ENCODE measurements at regions not wholly inside any gene's neighbourhood (a gene's known extent, or its start where the extent isn't known, plus 50 kb on each side); places are given as distances from the start of the nearest gene placed in this dataset.

- Histone ChIP-seq H3K4me3 (no peak overlapping the region), H3K27ac (no peak overlapping the region)
- TF ChIP-seq, protein P1, sequence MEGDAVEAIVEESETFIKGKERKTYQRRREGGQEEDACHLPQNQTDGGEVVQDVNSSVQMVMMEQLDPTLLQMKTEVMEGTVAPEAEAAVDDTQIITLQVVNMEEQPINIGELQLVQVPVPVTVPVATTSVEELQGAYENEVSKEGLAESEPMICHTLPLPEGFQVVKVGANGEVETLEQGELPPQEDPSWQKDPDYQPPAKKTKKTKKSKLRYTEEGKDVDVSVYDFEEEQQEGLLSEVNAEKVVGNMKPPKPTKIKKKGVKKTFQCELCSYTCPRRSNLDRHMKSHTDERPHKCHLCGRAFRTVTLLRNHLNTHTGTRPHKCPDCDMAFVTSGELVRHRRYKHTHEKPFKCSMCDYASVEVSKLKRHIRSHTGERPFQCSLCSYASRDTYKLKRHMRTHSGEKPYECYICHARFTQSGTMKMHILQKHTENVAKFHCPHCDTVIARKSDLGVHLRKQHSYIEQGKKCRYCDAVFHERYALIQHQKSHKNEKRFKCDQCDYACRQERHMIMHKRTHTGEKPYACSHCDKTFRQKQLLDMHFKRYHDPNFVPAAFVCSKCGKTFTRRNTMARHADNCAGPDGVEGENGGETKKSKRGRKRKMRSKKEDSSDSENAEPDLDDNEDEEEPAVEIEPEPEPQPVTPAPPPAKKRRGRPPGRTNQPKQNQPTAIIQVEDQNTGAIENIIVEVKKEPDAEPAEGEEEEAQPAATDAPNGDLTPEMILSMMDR (IDR thresholded peaks at IDR 0.05): no peak
Measured at GRCh38 chr9:108376140-108376539, 479.6 kb downstream of the ACTL7B start.

DNA sequence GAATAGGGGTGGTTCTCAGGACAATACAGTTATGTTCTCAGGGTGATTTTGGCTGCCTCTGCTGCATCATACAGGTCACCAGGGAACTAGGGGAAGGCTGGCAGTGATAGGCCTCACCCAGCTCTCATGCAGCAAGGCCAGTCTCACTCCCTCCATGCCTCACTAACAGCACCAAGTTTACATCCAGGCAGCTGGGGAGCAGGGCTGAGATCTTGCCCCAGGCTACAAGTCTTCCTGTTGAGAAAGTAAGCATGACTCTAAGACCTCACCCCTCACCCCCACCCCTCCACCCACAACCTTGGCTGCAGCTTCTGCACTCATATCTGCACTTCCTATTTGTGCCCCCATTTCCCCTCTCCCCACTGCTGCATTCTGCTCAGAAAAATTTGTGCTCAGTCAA is 481.2 kb downstream of the ACTL7B start:
- Histone ChIP-seq H3K27ac (no peak overlapping the region), H3K4me3 (no peak overlapping the region)
- TF ChIP-seq, protein P1 (IDR thresholded peaks at IDR 0.05): no peak
- DNase-seq (ENCODE audit: low spot score): no peak

More at GRCh38 chr9:108376140-108376539, 479.6 kb downstream of the ACTL7B start:
- DNase-seq (ENCODE audit: low spot score): no peak

GRCh38 chr9:108367188-108367587 is 488.6 kb downstream of the ACTL7B start:
- no peak overlapping the region for H3K4me3 ChIP-seq
- DNase-seq (ENCODE audit: low spot score): no peak
- TF ChIP-seq, protein P1 (IDR thresholded peaks at IDR 0.05): no peak

DNA sequence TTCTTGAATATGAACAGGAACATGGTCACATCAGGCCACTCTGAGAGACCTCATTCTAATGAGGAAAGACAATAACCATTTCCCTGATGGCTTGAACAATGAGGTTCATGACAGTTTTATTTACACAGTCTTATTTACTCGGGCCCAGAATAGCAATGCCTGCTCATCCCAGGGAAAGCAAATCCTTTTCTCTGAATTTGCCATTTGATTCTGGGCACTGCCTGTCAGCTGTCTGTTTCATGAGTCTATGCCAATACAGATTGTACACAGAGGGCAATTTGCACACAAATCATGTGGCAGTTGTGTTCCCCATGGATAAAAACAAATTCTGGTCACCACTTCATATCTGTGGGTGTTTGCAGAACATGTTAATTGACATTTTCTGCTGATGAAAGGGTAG is 492.5 kb downstream of the ACTL7B start:
- TF ChIP-seq, protein P1 (IDR thresholded peaks at IDR 0.05): no peak
- no peak for DNase-seq (ENCODE audit: low spot score)
- H3K27ac ChIP-seq: no peak overlapping the region
- no peak overlapping the region for H3K4me3 ChIP-seq

More at GRCh38 chr9:108367188-108367587, 488.6 kb downstream of the ACTL7B start:
- H3K27ac ChIP-seq: no peak overlapping the region

- H3K27ac ChIP-seq: no peak overlapping the region
- TF ChIP-seq, protein P1 (IDR thresholded peaks at IDR 0.05): no peak
- H3K4me3 ChIP-seq: no peak overlapping the region
- no peak for DNase-seq (ENCODE audit: low spot score)
Measured at GRCh38 chr9:108360304-108360703, 495.5 kb downstream of the ACTL7B start.

DNA sequence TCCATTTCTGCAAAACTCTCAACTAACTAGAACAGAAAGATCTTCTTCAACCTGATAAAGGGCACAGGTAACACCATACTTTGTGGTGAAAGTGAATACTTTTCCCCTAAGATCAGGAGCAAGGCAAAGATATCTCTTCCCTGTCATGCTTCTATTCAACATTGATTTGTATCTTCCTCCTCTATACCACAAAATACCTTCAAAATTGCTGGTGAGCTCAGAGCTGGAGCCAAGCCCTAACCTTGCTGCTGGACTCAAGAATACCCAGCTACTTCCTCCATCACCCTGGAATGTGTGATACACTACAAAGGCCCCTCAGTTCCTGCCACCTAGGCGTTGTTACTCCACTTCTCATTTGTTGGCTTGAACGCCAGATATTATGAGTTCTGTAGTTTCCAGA is 499.0 kb downstream of the ACTL7B start:
- no peak overlapping the region for H3K4me3 ChIP-seq
- no peak for DNase-seq (ENCODE audit: low spot score)
- TF ChIP-seq, protein P1 (IDR thresholded peaks at IDR 0.05): no peak
- H3K27ac ChIP-seq: no peak overlapping the region

GRCh38 chr9:108351571-108351970 is 504.2 kb downstream of the ACTL7B start:
- no peak for DNase-seq (ENCODE audit: low spot score)
- Histone ChIP-seq H3K27ac (no peak overlapping the region), H3K4me3 (no peak overlapping the region)
- TF ChIP-seq, protein P1 (IDR thresholded peaks at IDR 0.05): no peak
